ENCODE measurements at regions not wholly inside any gene's neighbourhood (a gene's known extent, or its start where the extent isn't known, plus 50 kb on each side); places are given as distances from the start of the nearest gene placed in this dataset.

GRCh38 chr10:63077800-63078199 lies 55.3 kb upstream of the NRBF2 start:
- DNase-seq (ENCODE audit: insufficient read length, low spot score): no peak
- no peak for TF ChIP-seq POU2F2 (IDR thresholded peaks at IDR 0.05; ENCODE audit: low read depth, low read length)
- no peak for TF ChIP-seq TAF1 (IDR thresholded peaks at IDR 0.05; ENCODE audit: low read depth, low read length)
- TF ChIP-seq SPI1 (IDR thresholded peaks at IDR 0.05; ENCODE audit: low read depth, low read length): no peak
- TF ChIP-seq POLR2AphosphoS5 (IDR thresholded peaks at IDR 0.05; ENCODE audit: low read depth, low read length): no peak
- no peak for TF ChIP-seq PAX5 (IDR thresholded peaks at IDR 0.05; ENCODE audit: insufficient read depth, low read length, severe bottlenecking)
- TF ChIP-seq POLR2A (IDR thresholded peaks at IDR 0.05; ENCODE audit: low read depth, low read length): no peak
- no peak for FAIRE-seq

- DNase-seq (ENCODE audit: insufficient read length, low spot score): no peak
- no peak for FAIRE-seq
- no peak for TF ChIP-seq POLR2AphosphoS5 (IDR thresholded peaks at IDR 0.05; ENCODE audit: low read depth, low read length)
- TF ChIP-seq POLR2A (IDR thresholded peaks at IDR 0.05; ENCODE audit: low read depth, low read length): no peak
- no peak for TF ChIP-seq TAF1 (IDR thresholded peaks at IDR 0.05; ENCODE audit: low read depth, low read length)
- no peak for TF ChIP-seq SPI1 (IDR thresholded peaks at IDR 0.05; ENCODE audit: low read depth, low read length)
- TF ChIP-seq PAX5 (IDR thresholded peaks at IDR 0.05; ENCODE audit: insufficient read depth, low read length, severe bottlenecking): no peak
- no peak for TF ChIP-seq POU2F2 (IDR thresholded peaks at IDR 0.05; ENCODE audit: low read depth, low read length)
Observed at GRCh38 chr10:63072951-63073350, 60.2 kb upstream of the NRBF2 start.

GRCh38 chr10:63071145-63071544 lies 62.0 kb upstream of the NRBF2 start:
- no peak for TF ChIP-seq POU2F2 (IDR thresholded peaks at IDR 0.05; ENCODE audit: low read depth, low read length)
- no peak for TF ChIP-seq POLR2AphosphoS5 (IDR thresholded peaks at IDR 0.05; ENCODE audit: low read depth, low read length)
- TF ChIP-seq POLR2A (IDR thresholded peaks at IDR 0.05; ENCODE audit: low read depth, low read length): no peak
- no peak for TF ChIP-seq PAX5 (IDR thresholded peaks at IDR 0.05; ENCODE audit: insufficient read depth, low read length, severe bottlenecking)
- no peak for TF ChIP-seq TAF1 (IDR thresholded peaks at IDR 0.05; ENCODE audit: low read depth, low read length)
- FAIRE-seq: no peak
- DNase-seq (ENCODE audit: insufficient read length, low spot score): no peak

GRCh38 chr10:63069318-63069717 lies 63.8 kb upstream of the NRBF2 start:
- FAIRE-seq (no peak), DNase-seq (ENCODE audit: insufficient read length, low spot score) (no peak)
- TF ChIP-seq PAX5 (IDR thresholded peaks at IDR 0.05; ENCODE audit: insufficient read depth, low read length, severe bottlenecking) (no peak), POU2F2 (IDR thresholded peaks at IDR 0.05; ENCODE audit: low read depth, low read length) (no peak), TAF1 (IDR thresholded peaks at IDR 0.05; ENCODE audit: low read depth, low read length) (no peak), POLR2A (IDR thresholded peaks at IDR 0.05; ENCODE audit: low read depth, low read length) (no peak), POLR2AphosphoS5 (IDR thresholded peaks at IDR 0.05; ENCODE audit: low read depth, low read length) (no peak), SPI1 (IDR thresholded peaks at IDR 0.05; ENCODE audit: low read depth, low read length) (no peak)

- TF ChIP-seq POLR2AphosphoS5 (IDR thresholded peaks at IDR 0.05; ENCODE audit: low read depth, low read length): no peak
- no peak for TF ChIP-seq POLR2A (IDR thresholded peaks at IDR 0.05; ENCODE audit: low read depth, low read length)
- TF ChIP-seq POU2F2 (IDR thresholded peaks at IDR 0.05; ENCODE audit: low read depth, low read length): no peak
- TF ChIP-seq SPI1 (IDR thresholded peaks at IDR 0.05; ENCODE audit: low read depth, low read length): no peak
- no peak for TF ChIP-seq PAX5 (IDR thresholded peaks at IDR 0.05; ENCODE audit: insufficient read depth, low read length, severe bottlenecking)
- TF ChIP-seq TAF1 (IDR thresholded peaks at IDR 0.05; ENCODE audit: low read depth, low read length): no peak
- no peak for FAIRE-seq
- DNase-seq (ENCODE audit: insufficient read length, low spot score): no peak
Observed at GRCh38 chr10:63068246-63068645, 64.9 kb upstream of the NRBF2 start.

- TF ChIP-seq POLR2AphosphoS5 (IDR thresholded peaks at IDR 0.05; ENCODE audit: low read depth, low read length) (no peak), POU2F2 (IDR thresholded peaks at IDR 0.05; ENCODE audit: low read depth, low read length) (no peak), TAF1 (IDR thresholded peaks at IDR 0.05; ENCODE audit: low read depth, low read length) (no peak), PAX5 (IDR thresholded peaks at IDR 0.05; ENCODE audit: insufficient read depth, low read length, severe bottlenecking) (no peak), SPI1 (IDR thresholded peaks at IDR 0.05; ENCODE audit: low read depth, low read length) (no peak), POLR2A (IDR thresholded peaks at IDR 0.05; ENCODE audit: low read depth, low read length) (no peak)
- FAIRE-seq (no peak), DNase-seq (ENCODE audit: insufficient read length, low spot score) (no peak)
Observed at GRCh38 chr10:63066606-63067005, 66.5 kb upstream of the NRBF2 start.

GRCh38 chr10:63064706-63065105 lies 68.4 kb upstream of the NRBF2 start:
- DNase-seq (ENCODE audit: insufficient read length, low spot score): no peak
- no peak for TF ChIP-seq PAX5 (IDR thresholded peaks at IDR 0.05; ENCODE audit: insufficient read depth, low read length, severe bottlenecking)
- no peak for TF ChIP-seq POLR2AphosphoS5 (IDR thresholded peaks at IDR 0.05; ENCODE audit: low read depth, low read length)
- no peak for TF ChIP-seq SPI1 (IDR thresholded peaks at IDR 0.05; ENCODE audit: low read depth, low read length)
- no peak for TF ChIP-seq TAF1 (IDR thresholded peaks at IDR 0.05; ENCODE audit: low read depth, low read length)
- no peak for TF ChIP-seq POU2F2 (IDR thresholded peaks at IDR 0.05; ENCODE audit: low read depth, low read length)
- TF ChIP-seq POLR2A (IDR thresholded peaks at IDR 0.05; ENCODE audit: low read depth, low read length): no peak
- no peak for FAIRE-seq

- DNase-seq (ENCODE audit: insufficient read length, low spot score) (no peak), FAIRE-seq (no peak)
- no peak for TF ChIP-seq POLR2AphosphoS5 (IDR thresholded peaks at IDR 0.05; ENCODE audit: low read depth, low read length)
- no peak for TF ChIP-seq SPI1 (IDR thresholded peaks at IDR 0.05; ENCODE audit: low read depth, low read length)
Observed at GRCh38 chr10:63058236-63058635, 74.9 kb upstream of the NRBF2 start.

- DNase-seq (ENCODE audit: insufficient read length, low spot score): no peak
- FAIRE-seq: no peak
- TF ChIP-seq POU2F2 (IDR thresholded peaks at IDR 0.05; ENCODE audit: low read depth, low read length) (no peak), POLR2AphosphoS5 (IDR thresholded peaks at IDR 0.05; ENCODE audit: low read depth, low read length) (no peak), PAX5 (IDR thresholded peaks at IDR 0.05; ENCODE audit: insufficient read depth, low read length, severe bottlenecking) (no peak), TAF1 (IDR thresholded peaks at IDR 0.05; ENCODE audit: low read depth, low read length) (no peak), SPI1 (IDR thresholded peaks at IDR 0.05; ENCODE audit: low read depth, low read length) (no peak), POLR2A (IDR thresholded peaks at IDR 0.05; ENCODE audit: low read depth, low read length) (no peak)
Observed at GRCh38 chr10:63057509-63057908, 75.6 kb upstream of the NRBF2 start.

GRCh38 chr10:63055705-63056104 lies 77.4 kb upstream of the NRBF2 start:
- TF ChIP-seq PAX5 (IDR thresholded peaks at IDR 0.05; ENCODE audit: insufficient read depth, low read length, severe bottlenecking) (no peak), TAF1 (IDR thresholded peaks at IDR 0.05; ENCODE audit: low read depth, low read length) (no peak), POLR2AphosphoS5 (IDR thresholded peaks at IDR 0.05; ENCODE audit: low read depth, low read length) (no peak), SPI1 (IDR thresholded peaks at IDR 0.05; ENCODE audit: low read depth, low read length) (no peak), POU2F2 (IDR thresholded peaks at IDR 0.05; ENCODE audit: low read depth, low read length) (no peak), POLR2A (IDR thresholded peaks at IDR 0.05; ENCODE audit: low read depth, low read length) (no peak)
- FAIRE-seq (no peak), DNase-seq (ENCODE audit: insufficient read length, low spot score) (no peak)
